ENCODE measurements at regions not wholly inside any gene's neighbourhood (a gene's known extent, or its start where the extent isn't known, plus 50 kb on each side); places are given as distances from the start of the nearest gene placed in this dataset.

GRCh38 chr1:186768906-186769305 lies 59.8 kb upstream of the PLA2G4A start:
- no peak for TF ChIP-seq CTCF (IDR thresholded peaks at IDR 0.05; ENCODE audit: insufficient read depth, low read depth, low read length)
- TF ChIP-seq EZH2 (IDR thresholded peaks at IDR 0.05; ENCODE audit: insufficient read depth, low read length), result no peak

All from astrocyte (in vitro differentiated cells and primary cell).